GM12878 (cell line): ENCODE measurements at regions not wholly inside any gene's neighbourhood (a gene's known extent, or its start where the extent isn't known, plus 50 kb on each side); places are given as distances from the start of the nearest gene placed in this dataset.

Experiments used
- ATAC-seq: fragments of 200-7000 bp; cut with Tn5 transposase; 3 replicates; pipeline ENCODE4 v1.9.1; 2020; ENCODE audit warnings: mild to moderate bottlenecking, moderate library complexity
- BruUV-seq: library from RNA; stranded (reverse); fragments of 400-500 nt; replicated peaks from 2 replicates; lab custom pipeline; 2021; lab: Mats Ljungman, UMichigan
- CTCF ChIA-PET: fragments of 300-600 bp; sonication (Branson Sonifier 250); formaldehyde crosslinking; extraction: SDS; loops from one replicate; lab custom pipeline; 2021; ENCODE audit warnings: inconsistent platforms; lab: Yijun Ruan, JAX
- POLR2A ChIA-PET: fragments of 350-600 bp; formaldehyde crosslinking; extraction: SDS; loops from one replicate; lab custom pipeline; 2021; ENCODE audit warnings: inconsistent platforms; lab: Charles Lee
- RAD21 ChIA-PET: fragments of 300-600 bp; sonication (Branson Sonifier 250); formaldehyde crosslinking; loops from one replicate; lab custom pipeline; 2023; ENCODE audit warnings: antibody characterized with exemption; ENCODE audit not compliant: unreplicated experiment; lab: Charles Lee
- SMC1A ChIA-PET: fragments of 300-600 bp; sonication (Branson Sonifier 250); formaldehyde crosslinking; loops from one replicate; lab custom pipeline; 2023; ENCODE audit not compliant: unreplicated experiment, uncharacterized antibody; lab: Charles Lee
- DNase-seq: peaks from one replicate; pipeline ENCODE4 v3.0.0-alpha.2; 2011; ENCODE audit warnings: low read depth, low spot score
- FAIRE-seq: peaks from 3 replicates; lab custom pipeline; 2011; peaks lifted over from hg19 to GRCh38; lab: Jason Lieb, UNC
- H2AFZ ChIP-seq: 2 replicates; pipeline ENCODE4 v1.6.0; 2011; ENCODE audit warnings: low read depth, low read length, control low read depth; ENCODE audit not compliant: control insufficient read depth
- H3K27ac ChIP-seq: 2 replicates; pipeline ENCODE4 v1.5.1; 2011; ENCODE audit warnings: control low read depth; ENCODE audit not compliant: control insufficient read depth, insufficient read depth
- H3K27me3 ChIP-seq, 2 experiments: replicated peaks in 1 of 2; 2 replicates each; pipeline versions ENCODE4 v1.6.0 to v1.6.1; 2011; ENCODE audit warnings: low read length in 1 of 2; ENCODE audit not compliant: control insufficient read depth in 2 of 2, insufficient read depth in 2 of 2
- H3K36me3 ChIP-seq, 2 experiments: 2 replicates each; pipeline ENCODE4 v1.5.1; 2011; ENCODE audit warnings: low read length in 1 of 2; ENCODE audit not compliant: control insufficient read depth in 2 of 2, insufficient read depth in 2 of 2
- H3K4me1 ChIP-seq: 2 replicates; pipeline ENCODE4 v1.6.1; 2011; ENCODE audit warnings: mild to moderate bottlenecking, low read length, moderate library complexity, mixed read lengths; ENCODE audit not compliant: control insufficient read depth, insufficient read depth
- H3K4me2 ChIP-seq: 2 replicates; pipeline ENCODE4 v1.6.0; 2011; ENCODE audit warnings: control low read depth; ENCODE audit not compliant: control insufficient read depth, insufficient read depth
- H3K4me3 ChIP-seq: fragments of 200-600 bp; sonication (generic); 2 replicates; pipeline ENCODE4 v1.5.1; 2016
- H3K79me2 ChIP-seq: 2 replicates; pipeline ENCODE4 v1.6.0; 2011; ENCODE audit warnings: low read length; ENCODE audit not compliant: control insufficient read depth, insufficient read depth
- H3K9ac ChIP-seq: 2 replicates; pipeline ENCODE4 v1.8.0; 2011; ENCODE audit warnings: low read length, control low read depth, mixed read lengths; ENCODE audit not compliant: control insufficient read depth, insufficient read depth
- H3K9me3 ChIP-seq: replicated peaks from 3 replicates; pipeline ENCODE4 v1.5.1; 2011; ENCODE audit warnings: mild to moderate bottlenecking, low read length; ENCODE audit not compliant: control insufficient read depth, insufficient read depth
- H4K20me1 ChIP-seq: 2 replicates; pipeline ENCODE4 v1.6.0; 2011; ENCODE audit not compliant: control insufficient read depth, insufficient read depth
- CEBPB ChIP-seq, 2 experiments: fragments of 150-350 bp in 1 of 2; IDR thresholded peaks; 2 replicates each; pipeline ENCODE4 v1.6.1; 2012 to 2014; ENCODE audit warnings: low read depth in 2 of 2, low read length in 2 of 2, borderline replicate concordance in 1 of 2, inconsistent platforms in 1 of 2
- ESRRA ChIP-seq: IDR thresholded peaks from 2 replicates; pipeline ENCODE4 v1.6.1; 2012; ENCODE audit warnings: mild to moderate bottlenecking, low read length, improper control_type of control experiment
- HDAC6 ChIP-seq: fragments of 200-600 bp; sonication (generic); IDR thresholded peaks from one replicate; pipeline ENCODE4 v1.8.0; 2017; ENCODE audit warnings: antibody characterized with exemption; ENCODE audit not compliant: unreplicated experiment
- NR2C2 ChIP-seq: IDR thresholded peaks from 2 replicates; pipeline ENCODE4 v1.6.1; 2011; ENCODE audit warnings: borderline replicate concordance, low read depth; ENCODE audit not compliant: control insufficient read depth, insufficient read length
- TCF12 ChIP-seq: IDR thresholded peaks from 2 replicates; pipeline ENCODE4 v1.6.1; 2011; ENCODE audit warnings: low read depth, mild to moderate bottlenecking, low read length
- WRNIP1 ChIP-seq: IDR thresholded peaks from 2 replicates; pipeline ENCODE4 v1.6.1; 2011; ENCODE audit warnings: low read depth, low read length, improper control_type of control experiment, borderline replicate concordance
- WGBS: methylation state at CpG from one replicate; pipeline ENCODE4 v1.1.6; 2016; ENCODE audit warnings: low lambda C conversion rate; ENCODE audit not compliant: insufficient replicate concordance, insufficient coverage; ENCODE audit errors: missing lambda C conversion rate; 5-methylcytosine and 5-hydroxymethylcytosine counted together
- in situ Hi-C: fragments of 300-500 bp; cut with MboI; formaldehyde crosslinking; loops from 9 replicates; pipeline ENCODE4 v1.14.3; 2018; ENCODE audit warnings: mixed read lengths
- intact Hi-C: fragments of 100-400 bp; cut with micrococcal nuclease; formaldehyde crosslinking; loops from one replicate; pipeline ENCODE4 v1.14.2; 2022; ENCODE audit not compliant: unreplicated experiment
- TF ChIP-seq, protein P1 (sequence below): fragments of 450-650 bp; IDR thresholded peaks from 2 replicates; pipeline ENCODE4 v1.6.1; 2017; ENCODE audit warnings: mild to moderate bottlenecking, low read depth, inconsistent platforms; ENCODE audit not compliant: poor library complexity, severe bottlenecking

GRCh38 chr2:163043201-163043600 lies 204.6 kb upstream of the KCNH7 start:
- FAIRE-seq (no peak), DNase-seq (no peak), ATAC-seq (no peak)
- H3K4me3 ChIP-seq: no peak overlapping the region
- SMC1A ChIA-PET: no interaction called here
- H3K4me1 ChIP-seq: no peaks in the 10 kb centered on the region
- no peaks in the 10 kb centered on the region for H3K36me3 ChIP-seq
- TF ChIP-seq, protein P1, sequence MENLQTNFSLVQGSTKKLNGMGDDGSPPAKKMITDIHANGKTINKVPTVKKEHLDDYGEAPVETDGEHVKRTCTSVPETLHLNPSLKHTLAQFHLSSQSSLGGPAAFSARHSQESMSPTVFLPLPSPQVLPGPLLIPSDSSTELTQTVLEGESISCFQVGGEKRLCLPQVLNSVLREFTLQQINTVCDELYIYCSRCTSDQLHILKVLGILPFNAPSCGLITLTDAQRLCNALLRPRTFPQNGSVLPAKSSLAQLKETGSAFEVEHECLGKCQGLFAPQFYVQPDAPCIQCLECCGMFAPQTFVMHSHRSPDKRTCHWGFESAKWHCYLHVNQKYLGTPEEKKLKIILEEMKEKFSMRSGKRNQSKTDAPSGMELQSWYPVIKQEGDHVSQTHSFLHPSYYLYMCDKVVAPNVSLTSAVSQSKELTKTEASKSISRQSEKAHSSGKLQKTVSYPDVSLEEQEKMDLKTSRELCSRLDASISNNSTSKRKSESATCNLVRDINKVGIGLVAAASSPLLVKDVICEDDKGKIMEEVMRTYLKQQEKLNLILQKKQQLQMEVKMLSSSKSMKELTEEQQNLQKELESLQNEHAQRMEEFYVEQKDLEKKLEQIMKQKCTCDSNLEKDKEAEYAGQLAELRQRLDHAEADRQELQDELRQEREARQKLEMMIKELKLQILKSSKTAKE: no peak
- no peak for TF ChIP-seq WRNIP1
- TF ChIP-seq TCF12: no peak
- no peak for TF ChIP-seq CEBPB (IDR thresholded peaks at IDR 0.05; ENCODE audit: borderline replicate concordance in 1 of 2, low read depth in 2 of 2, low read length in 2 of 2)
- TF ChIP-seq HDAC6: no peak
- no peak for TF ChIP-seq NR2C2
- no peak for TF ChIP-seq ESRRA
- H3K9me3 ChIP-seq: no peaks in the 10 kb centered on the region
- in situ Hi-C loops (no loop called here), intact Hi-C loops (no loop called here)
- POLR2A ChIA-PET: no interaction called here
- H3K27me3 ChIP-seq: no peaks in the 10 kb centered on the region
- no peak overlapping the region for H2AFZ ChIP-seq
- H3K9ac ChIP-seq: no peak overlapping the region
- WGBS: 0% methylated on average over 1 of the region's 1 CpG
- RAD21 ChIA-PET: no interaction called here
- BruUV-seq: no TSS peak
- no peak overlapping the region for H3K27ac ChIP-seq
- no peaks in the 10 kb centered on the region for H4K20me1 ChIP-seq
- CTCF ChIA-PET: no interaction called here
- H3K4me2 ChIP-seq: no peak overlapping the region
- no peaks in the 10 kb centered on the region for H3K79me2 ChIP-seq
